ENCODE measurements at regions not wholly inside any gene's neighbourhood (a gene's known extent, or its start where the extent isn't known, plus 50 kb on each side); places are given as distances from the start of the nearest gene placed in this dataset.

- no peak overlapping the region for H3K14ac ChIP-seq (ENCODE audit: insufficient read length)
- H3K79me2 ChIP-seq (ENCODE audit: control insufficient read depth in 1 of 2, insufficient read depth in 2 of 2, low read length in 2 of 2): no peaks in the 10 kb centered on the region
- FAIRE-seq: no peak
- H3K23ac ChIP-seq (ENCODE audit: insufficient read length): no peak overlapping the region
- no peaks in the 10 kb centered on the region for H3K79me1 ChIP-seq (ENCODE audit: low read depth, low read length)
- no peak overlapping the region for H3K9ac ChIP-seq (replicated peaks in 1 of 4; ENCODE audit: extremely low read depth in 1 of 4, low read depth in 3 of 4, low read length in 3 of 4)
- H2BK20ac ChIP-seq (ENCODE audit: low read length): no peak overlapping the region
- TF ChIP-seq KDM5A (IDR thresholded peaks at IDR 0.05; ENCODE audit: low read length): no peak
- TF ChIP-seq GTF2F1 (IDR thresholded peaks at IDR 0.05; ENCODE audit: borderline replicate concordance, low read depth, low read length): no peak
- no peak for TF ChIP-seq SUZ12 (IDR thresholded peaks at IDR 0.05; ENCODE audit: low read length)
- no peak for TF ChIP-seq POLR2A (IDR thresholded peaks at IDR 0.05; ENCODE audit: control extremely low read depth in 1 of 2, low read depth in 2 of 2, low read length in 2 of 2)
- no peak for TF ChIP-seq BACH1 (IDR thresholded peaks at IDR 0.05; ENCODE audit: low read length)
- no peak for TF ChIP-seq BRCA1 (IDR thresholded peaks at IDR 0.05; ENCODE audit: low read depth, low read length)
- no peak for TF ChIP-seq JUN (IDR thresholded peaks at IDR 0.05; ENCODE audit: low read depth, low read length)
- no peaks in the 10 kb centered on the region for H4K20me1 ChIP-seq (replicated peaks in 1 of 2; ENCODE audit: control insufficient read depth in 1 of 2, insufficient read depth in 2 of 2, low read length in 2 of 2)
- H3K9me3 ChIP-seq (ENCODE audit: insufficient read depth in 2 of 2, low read depth in 1 of 2, low read length in 1 of 2): no peaks in the 10 kb centered on the region
- no peaks in the 10 kb centered on the region for H3K27me3 ChIP-seq (replicated peaks in 1 of 4; ENCODE audit: control insufficient read depth in 3 of 4, extremely low read depth in 1 of 4, insufficient read depth in 3 of 4, low read length in 3 of 4)
- no peak overlapping the region for H2BK120ac ChIP-seq (replicated peaks; ENCODE audit: low read depth, low read length)
- H2AFZ ChIP-seq (ENCODE audit: low read length): no peak overlapping the region
- no peak overlapping the region for H4K91ac ChIP-seq (replicated peaks; ENCODE audit: insufficient read length, low read length)
- CTCF ChIA-PET (ENCODE audit: partially characterized antibody): no interaction called here
- no peak overlapping the region for H4K8ac ChIP-seq (ENCODE audit: extremely low read depth, insufficient read depth, low read length)
- H3K4me3 ChIP-seq (ENCODE audit: extremely low read depth in 1 of 4, insufficient read depth in 2 of 4, low read depth in 3 of 4, low read length in 4 of 4): no peak overlapping the region
- no peak overlapping the region for H3K4ac ChIP-seq (replicated peaks; ENCODE audit: insufficient read length, low read depth, low read length)
- no peak overlapping the region for H4K5ac ChIP-seq (ENCODE audit: insufficient read length, low read depth, low read length)
- WGBS, 2 experiments (ENCODE audit: extremely low coverage in 1 of 2, insufficient coverage in 1 of 2, insufficient read length in 1 of 2, insufficient replicate concordance in 2 of 2, low coverage in 1 of 2, low lambda C conversion rate in 2 of 2, missing lambda C conversion rate in 1 of 2): 88% methylated on average over 1 of the region's 1 CpG; no CpG with 5 or more reads in 1 of the 2 experiments
- POLR2A ChIA-PET (ENCODE audit: partially characterized antibody): no interaction called here
- no peak for DNase-seq (ENCODE audit: low read depth in 1 of 2, low spot score in 2 of 2)
- peaks cover 0 to 4% (median 0%) of the 10 kb centered on the region in 4 experiments; a peak in 1 of 7 replicates for H3K4me1 ChIP-seq (replicated peaks in 1 of 4; ENCODE audit: control insufficient read depth in 3 of 4, insufficient read depth in 4 of 4, low read length in 3 of 4)
- H3K27ac ChIP-seq (ENCODE audit: low read depth, low read length): no peak overlapping the region
- no peak overlapping the region for H3K18ac ChIP-seq (ENCODE audit: extremely low read depth, low read length)
- H3K23me2 ChIP-seq (ENCODE audit: low read depth, low read length): no peaks in the 10 kb centered on the region
- no peak overlapping the region for H2BK12ac ChIP-seq (ENCODE audit: low read depth, low read length)
- no peak overlapping the region for H2BK15ac ChIP-seq (ENCODE audit: low read length)
- no peak overlapping the region for H2BK5ac ChIP-seq (ENCODE audit: low read depth, low read length)
- H3K56ac ChIP-seq (replicated peaks; ENCODE audit: insufficient read length, low read depth, low read length): no peak overlapping the region
- no peak overlapping the region for H2AK5ac ChIP-seq (ENCODE audit: low read depth, low read length)
- no peak overlapping the region for H3K4me2 ChIP-seq (ENCODE audit: insufficient read depth in 1 of 2, low read depth in 2 of 2, low read length in 2 of 2)
- H3K36me3 ChIP-seq (ENCODE audit: control insufficient read depth in 2 of 4, insufficient read depth in 4 of 4, low read length in 3 of 4): no peaks in the 10 kb centered on the region
Measured at GRCh38 chrX:146090732-146091131, 273.1 kb downstream of the SLITRK2 start.
